HEK293 (cell line): ENCODE measurements at regions not wholly inside any gene's neighbourhood (a gene's known extent, or its start where the extent isn't known, plus 50 kb on each side); places are given as distances from the start of the nearest gene placed in this dataset.

ENCODE experiments used
- CTCF ChIA-PET: fragments of 350-600 bp; formaldehyde crosslinking; extraction: SDS; loops from one replicate; lab custom pipeline; 2021; ENCODE audit warnings: antibody characterized with exemption; lab: Yijun Ruan, JAX
- POLR2A ChIA-PET: fragments of 300-600 bp; formaldehyde crosslinking; extraction: SDS; loops from one replicate; lab custom pipeline; 2020; ENCODE audit warnings: antibody characterized with exemption, inconsistent platforms; lab: Yijun Ruan, JAX
- H3K27ac ChIP-seq: fragments of 200-500 bp; sonication (Bioruptor generic); 2 replicates; pipeline ENCODE4 v1.5.1; 2014; ENCODE audit warnings: low read depth, low read length, control low read depth, inconsistent platforms; ENCODE audit errors: extremely low read depth
- H3K36me3 ChIP-seq, 2 experiments: fragments of 200-500 bp in 1 of 2; sonication (Bioruptor generic) in 1 of 2; 1 replicate in 1 of 2; 2 replicates in 1 of 2; pipeline ENCODE4 v1.5.1; 2014 to 2017; ENCODE audit warnings: inconsistent platforms in 2 of 2, low read length in 2 of 2; ENCODE audit not compliant: control insufficient read depth in 2 of 2, insufficient read depth in 1 of 2
- H3K4me1 ChIP-seq: fragments of 200-500 bp; sonication (Bioruptor generic); 2 replicates; pipeline ENCODE4 v1.5.1; 2014; ENCODE audit warnings: mild to moderate bottlenecking, low read length, inconsistent platforms; ENCODE audit not compliant: control insufficient read depth, insufficient read depth
- H3K4me3 ChIP-seq: 2 replicates; pipeline ENCODE4 v1.5.1; 2011; ENCODE audit warnings: low read depth, mild to moderate bottlenecking, control low read depth, low read length, moderate library complexity
- H3K9me3 ChIP-seq: fragments of 200-500 bp; sonication (Bioruptor generic); 2 replicates; pipeline ENCODE4 v1.5.1; 2014; ENCODE audit warnings: low read depth, low read length, inconsistent platforms; ENCODE audit not compliant: control insufficient read depth, insufficient read depth
- EGR2 ChIP-seq: fragments of 450-650 bp; formaldehyde crosslinking; IDR thresholded peaks from 2 replicates; pipeline ENCODE4 v1.5.1; 2016; ENCODE audit warnings: low read depth, missing biosample characterization, missing genetic modification characterization
- GLIS2 ChIP-seq: fragments of 450-650 bp; formaldehyde crosslinking; IDR thresholded peaks from 2 replicates; pipeline ENCODE4 v1.5.1; 2016; ENCODE audit warnings: missing biosample characterization, missing genetic modification characterization
- HOXA7 ChIP-seq: sonication (generic); formaldehyde crosslinking; IDR thresholded peaks from 2 replicates; pipeline ENCODE4 v1.8.1; 2022; ENCODE audit warnings: missing genetic modification reagents, borderline replicate concordance
- KLF7 ChIP-seq: fragments of 450-650 bp; formaldehyde crosslinking; IDR thresholded peaks from 2 replicates; pipeline ENCODE4 v1.5.1; 2016; ENCODE audit warnings: missing biosample characterization, missing genetic modification characterization, borderline replicate concordance
- PRDM2 ChIP-seq: fragments of 450-650 bp; formaldehyde crosslinking; IDR thresholded peaks from 2 replicates; pipeline ENCODE4 v1.5.1; 2016; ENCODE audit warnings: missing biosample characterization, missing genetic modification characterization, borderline replicate concordance
- SETDB1 ChIP-seq: IDR thresholded peaks from one replicate; pipeline ENCODE4 v1.6.1; 2017; ENCODE audit warnings: mild to moderate bottlenecking, low read length, moderate library complexity, mixed read lengths; ENCODE audit not compliant: insufficient read length
- SP7 ChIP-seq: fragments of 450-650 bp; formaldehyde crosslinking; IDR thresholded peaks from 2 replicates; pipeline ENCODE4 v1.5.1; 2016; ENCODE audit warnings: missing biosample characterization, missing genetic modification characterization
- ZBTB21 ChIP-seq: fragments of 450-650 bp; formaldehyde crosslinking; IDR thresholded peaks from 2 replicates; pipeline ENCODE4 v1.5.1; 2017; ENCODE audit warnings: missing biosample characterization, missing genetic modification characterization
- ZBTB44 ChIP-seq: fragments of 450-650 bp; IDR thresholded peaks from 2 replicates; pipeline ENCODE4 v1.5.1; 2018; ENCODE audit warnings: missing biosample characterization, mild to moderate bottlenecking, missing genetic modification characterization
- ZFP41 ChIP-seq: fragments of 450-650 bp; formaldehyde crosslinking; IDR thresholded peaks from 2 replicates; pipeline ENCODE4 v1.5.1; 2016; ENCODE audit warnings: missing biosample characterization, missing genetic modification characterization, borderline replicate concordance
- ZNF138 ChIP-seq: fragments of 450-650 bp; formaldehyde crosslinking; IDR thresholded peaks from 2 replicates; pipeline ENCODE4 v1.5.1; 2016; ENCODE audit warnings: missing biosample characterization, missing genetic modification characterization, borderline replicate concordance
- ZNF202 ChIP-seq: fragments of 450-650 bp; formaldehyde crosslinking; IDR thresholded peaks from 2 replicates; pipeline ENCODE4 v1.5.1; 2016; ENCODE audit warnings: missing biosample characterization, missing genetic modification characterization, borderline replicate concordance
- ZNF221 ChIP-seq: fragments of 450-650 bp; formaldehyde crosslinking; IDR thresholded peaks from 2 replicates; pipeline ENCODE4 v1.5.1; 2017; ENCODE audit warnings: missing biosample characterization, missing genetic modification characterization, borderline replicate concordance
- ZNF248 ChIP-seq: fragments of 450-650 bp; formaldehyde crosslinking; IDR thresholded peaks from 2 replicates; pipeline ENCODE4 v1.5.1; 2017; ENCODE audit warnings: missing biosample characterization, missing genetic modification characterization
- ZNF302 ChIP-seq: fragments of 450-650 bp; formaldehyde crosslinking; IDR thresholded peaks from 2 replicates; pipeline ENCODE4 v1.5.1; 2016; ENCODE audit warnings: missing biosample characterization, missing genetic modification characterization, low read depth
- ZNF335 ChIP-seq: fragments of 450-650 bp; formaldehyde crosslinking; conservative IDR thresholded peaks from 2 replicates; pipeline ENCODE4 v1.5.1; 2016; ENCODE audit warnings: missing biosample characterization, missing genetic modification characterization
- ZNF341 ChIP-seq: fragments of 450-650 bp; formaldehyde crosslinking; IDR thresholded peaks from 2 replicates; pipeline ENCODE4; 2016; ENCODE audit warnings: low read depth, missing biosample characterization, missing genetic modification characterization
- ZNF366 ChIP-seq: fragments of 450-650 bp; formaldehyde crosslinking; conservative IDR thresholded peaks from 2 replicates; pipeline ENCODE4 v1.5.1; 2016; ENCODE audit warnings: missing biosample characterization, missing genetic modification characterization
- ZNF449 ChIP-seq: fragments of 450-650 bp; formaldehyde crosslinking; IDR thresholded peaks from 2 replicates; pipeline ENCODE4 v1.5.1; 2017; ENCODE audit warnings: missing biosample characterization, mild to moderate bottlenecking, missing genetic modification characterization, moderate library complexity
- ZNF623 ChIP-seq: fragments of 450-650 bp; formaldehyde crosslinking; IDR thresholded peaks from 2 replicates; pipeline ENCODE4 v1.5.1; 2016; ENCODE audit warnings: missing biosample characterization, missing genetic modification characterization
- ZNF629 ChIP-seq: fragments of 450-650 bp; formaldehyde crosslinking; IDR thresholded peaks from 2 replicates; pipeline ENCODE4 v1.5.1; 2017; ENCODE audit warnings: missing biosample characterization, missing genetic modification characterization
- ZNF670 ChIP-seq: fragments of 450-650 bp; formaldehyde crosslinking; IDR thresholded peaks from 2 replicates; pipeline ENCODE4 v1.5.1; 2016; ENCODE audit warnings: missing biosample characterization, missing genetic modification characterization, low read depth
- ZNF707 ChIP-seq: fragments of 450-650 bp; formaldehyde crosslinking; IDR thresholded peaks from 2 replicates; pipeline ENCODE4 v1.5.1; 2016; ENCODE audit warnings: missing biosample characterization, missing genetic modification characterization
- ZNF792 ChIP-seq: fragments of 450-650 bp; formaldehyde crosslinking; IDR thresholded peaks from 2 replicates; pipeline ENCODE4 v1.5.1; 2016; ENCODE audit warnings: missing biosample characterization, missing genetic modification characterization
- ZSCAN18 ChIP-seq: fragments of 450-650 bp; formaldehyde crosslinking; IDR thresholded peaks from 2 replicates; pipeline ENCODE4 v1.5.1; 2016; ENCODE audit warnings: missing biosample characterization, missing genetic modification characterization
- ZSCAN30 ChIP-seq: fragments of 450-650 bp; IDR thresholded peaks from 2 replicates; pipeline ENCODE4 v1.5.1; 2018; ENCODE audit warnings: missing biosample characterization, mild to moderate bottlenecking, missing genetic modification characterization, moderate library complexity

GRCh38 chr7:119706608-119707007 lies 566.4 kb upstream of the KCND2 start:
- ChIA-PET POLR2A (no interaction called here), CTCF (no interaction called here)
- Histone ChIP-seq H3K4me1 (no peaks in the 10 kb centered on the region), H3K4me3 (no peak overlapping the region), H3K27ac (no peak overlapping the region), H3K36me3 (no peaks in the 10 kb centered on the region), H3K9me3 (no peaks in the 10 kb centered on the region)
- TF ChIP-seq ZNF138 (tag by site-specific recombination) (no peak), ZNF248 (tag by site-specific recombination) (no peak), ZNF623 (no peak), ZNF335 (tag by site-specific recombination) (no peak), ZNF366 (tag by site-specific recombination) (no peak), ZNF302 (tag by site-specific recombination) (no peak), ZNF202 (no peak), SETDB1 (no peak), ZNF670 (tag by site-specific recombination) (no peak), ZBTB44 (tag by site-specific recombination) (no peak), ZBTB21 (no peak), KLF7 (no peak), ZNF707 (no peak), ZNF221 (no peak), ZNF792 (tag by site-specific recombination) (no peak), ZNF341 (tag by site-specific recombination) (no peak), ZNF629 (tag by site-specific recombination) (no peak), GLIS2 (no peak), ZFP41 (tag by site-specific recombination) (no peak)

- POLR2A ChIA-PET, result no interaction called here
- TF ChIP-seq ZNF449 (no peak), PRDM2 (tag by site-specific recombination) (no peak), ZSCAN30 (tag by site-specific recombination) (no peak), HOXA7 (CRISPR knock-in tag) (no peak), EGR2 (tag by site-specific recombination) (no peak), SP7 (tag by site-specific recombination) (no peak), ZSCAN18 (no peak)
These were observed 564.1 kb upstream of the KCND2 start for GRCh38 chr7:119708891-119709290.

More at GRCh38 chr7:119708891-119709290, 564.1 kb upstream of the KCND2 start:
- H3K9me3 ChIP-seq, result no peaks in the 10 kb centered on the region
- H3K27ac ChIP-seq, result no peak overlapping the region
- H3K4me3 ChIP-seq, result no peak overlapping the region
- no peaks in the 10 kb centered on the region for H3K4me1 ChIP-seq
- CTCF ChIA-PET, result no interaction called here
- H3K36me3 ChIP-seq, result no peaks in the 10 kb centered on the region
